HG03025 (cell line): ENCODE measurements at regions not wholly inside any gene's neighbourhood (a gene's known extent, or its start where the extent isn't known, plus 50 kb on each side); places are given as distances from the start of the nearest gene placed in this dataset.

Experiments
- ATAC-seq: cut with Tn5 transposase; IDR thresholded peaks from one replicate; pipeline ENCODE4 v1.9.1; 2021; ENCODE audit warnings: mild to moderate bottlenecking, moderate library complexity; ENCODE audit not compliant: unreplicated experiment, low FRiP score

GRCh38 chr13:108156749-108157148 is 58.6 kb downstream of the LIG4 start:
- ATAC-seq = no peak

- ATAC-seq = no peak
These were observed 59.9 kb downstream of the LIG4 start for GRCh38 chr13:108155185-108156106.

GRCh38 chr13:108154421-108154858 is 60.9 kb downstream of the LIG4 start:
- ATAC-seq = no peak

GRCh38 chr13:108146642-108147041 is 68.7 kb downstream of the LIG4 start:
- no peak for ATAC-seq

- ATAC-seq = no peak
These were observed 72.5 kb downstream of the LIG4 start for GRCh38 chr13:108142702-108143436.

- ATAC-seq = no peak
These were observed 78.2 kb downstream of the LIG4 start for GRCh38 chr13:108137176-108137575.

GRCh38 chr13:108127406-108127805 is 87.9 kb downstream of the LIG4 start:
- ATAC-seq = no peak

- no peak for ATAC-seq
These were observed 89.3 kb downstream of the LIG4 start for GRCh38 chr13:108126056-108126455.

- no peak for ATAC-seq
These were observed 93.9 kb downstream of the LIG4 start for GRCh38 chr13:108121406-108121805.

GRCh38 chr13:108120856-108121255 is 94.5 kb downstream of the LIG4 start:
- ATAC-seq = no peak

GRCh38 chr13:108120302-108120701 is 95.0 kb downstream of the LIG4 start:
- ATAC-seq = no peak

GRCh38 chr13:108115738-108116137 is 99.6 kb downstream of the LIG4 start:
- no peak for ATAC-seq

- no peak for ATAC-seq
These were observed 101.9 kb downstream of the LIG4 start for GRCh38 chr13:108113407-108113806.

- no peak for ATAC-seq
These were observed 110.6 kb downstream of the LIG4 start for GRCh38 chr13:108104736-108105135.

- ATAC-seq = no peak
These were observed 112.6 kb downstream of the LIG4 start for GRCh38 chr13:108102771-108103170.

- no peak for ATAC-seq
These were observed 118.9 kb downstream of the LIG4 start for GRCh38 chr13:108096301-108096915.

GRCh38 chr13:108095036-108095435 is 120.3 kb downstream of the LIG4 start:
- no peak for ATAC-seq

- no peak for ATAC-seq
These were observed 121.7 kb downstream of the LIG4 start for GRCh38 chr13:108093616-108094015.

- ATAC-seq = no peak
These were observed 127.5 kb downstream of the LIG4 start for GRCh38 chr13:108087810-108088209.

- ATAC-seq = no peak
These were observed 128.7 kb downstream of the LIG4 start for GRCh38 chr13:108086678-108087077.

GRCh38 chr13:108084840-108085239 is 130.5 kb downstream of the LIG4 start:
- ATAC-seq = no peak
